ENCODE measurements at regions not wholly inside any gene's neighbourhood (a gene's known extent, or its start where the extent isn't known, plus 50 kb on each side); places are given as distances from the start of the nearest gene placed in this dataset.

DNA sequence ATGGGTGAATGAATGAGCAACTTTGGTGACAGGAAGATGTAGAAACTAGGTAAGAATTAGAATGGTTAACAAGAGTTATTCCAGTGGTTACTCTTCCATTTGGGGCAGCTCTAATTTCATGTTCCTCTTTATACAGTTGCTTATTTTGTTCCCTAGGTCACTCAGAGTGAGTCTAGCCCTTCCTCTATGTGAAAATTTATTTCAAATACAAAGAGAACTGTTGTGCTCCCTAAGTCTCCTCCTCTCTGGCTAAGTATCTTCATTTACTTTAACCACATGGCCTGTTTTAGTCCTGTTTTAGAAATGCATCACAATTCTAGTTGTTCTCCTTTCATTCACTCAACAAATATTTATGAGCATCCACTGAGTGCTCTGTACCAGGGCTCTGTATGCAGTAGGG lies 51.1 kb upstream of the HIF1A start:
- H3K27me3 ChIP-seq (ENCODE audit: control insufficient read depth, insufficient read depth, low read length) = no peaks in the 10 kb centered on the region
- no peak overlapping the region for H3K4me3 ChIP-seq (ENCODE audit: low read depth, low read length)
- ChIA-PET CTCF (interaction anchor here (1.5 kb wide), 1 partner anchor 11 kb away, joined by 3 read pairs; no protein-coding TSS in a partner anchor), POLR2A (no interaction called here)
- no peaks in the 10 kb centered on the region for H3K36me3 ChIP-seq (ENCODE audit: control insufficient read depth, insufficient read depth, low read length)
- DNase-seq (ENCODE audit: low read depth) = no peak
- TF ChIP-seq, protein P1, sequence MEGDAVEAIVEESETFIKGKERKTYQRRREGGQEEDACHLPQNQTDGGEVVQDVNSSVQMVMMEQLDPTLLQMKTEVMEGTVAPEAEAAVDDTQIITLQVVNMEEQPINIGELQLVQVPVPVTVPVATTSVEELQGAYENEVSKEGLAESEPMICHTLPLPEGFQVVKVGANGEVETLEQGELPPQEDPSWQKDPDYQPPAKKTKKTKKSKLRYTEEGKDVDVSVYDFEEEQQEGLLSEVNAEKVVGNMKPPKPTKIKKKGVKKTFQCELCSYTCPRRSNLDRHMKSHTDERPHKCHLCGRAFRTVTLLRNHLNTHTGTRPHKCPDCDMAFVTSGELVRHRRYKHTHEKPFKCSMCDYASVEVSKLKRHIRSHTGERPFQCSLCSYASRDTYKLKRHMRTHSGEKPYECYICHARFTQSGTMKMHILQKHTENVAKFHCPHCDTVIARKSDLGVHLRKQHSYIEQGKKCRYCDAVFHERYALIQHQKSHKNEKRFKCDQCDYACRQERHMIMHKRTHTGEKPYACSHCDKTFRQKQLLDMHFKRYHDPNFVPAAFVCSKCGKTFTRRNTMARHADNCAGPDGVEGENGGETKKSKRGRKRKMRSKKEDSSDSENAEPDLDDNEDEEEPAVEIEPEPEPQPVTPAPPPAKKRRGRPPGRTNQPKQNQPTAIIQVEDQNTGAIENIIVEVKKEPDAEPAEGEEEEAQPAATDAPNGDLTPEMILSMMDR (IDR thresholded peaks at IDR 0.05; ENCODE audit: insufficient read depth, low read depth, low read length) = no peak

- no peaks in the 10 kb centered on the region for H3K36me3 ChIP-seq (ENCODE audit: control insufficient read depth, insufficient read depth, low read length)
- TF ChIP-seq, protein P1 (IDR thresholded peaks at IDR 0.05; ENCODE audit: insufficient read depth, low read depth, low read length) = no peak
- ChIA-PET POLR2A (no interaction called here), CTCF (interaction anchor here (1.5 kb wide), 1 partner anchor 10 kb away, joined by 3 read pairs; no protein-coding TSS in a partner anchor)
- H3K27me3 ChIP-seq (ENCODE audit: control insufficient read depth, insufficient read depth, low read length) = no peaks in the 10 kb centered on the region
- no peak overlapping the region for H3K4me3 ChIP-seq (ENCODE audit: low read depth, low read length)
- DNase-seq (ENCODE audit: low read depth) = no peak
These were observed 50.5 kb upstream of the HIF1A start for GRCh38 chr14:61644834-61645233.

DNA sequence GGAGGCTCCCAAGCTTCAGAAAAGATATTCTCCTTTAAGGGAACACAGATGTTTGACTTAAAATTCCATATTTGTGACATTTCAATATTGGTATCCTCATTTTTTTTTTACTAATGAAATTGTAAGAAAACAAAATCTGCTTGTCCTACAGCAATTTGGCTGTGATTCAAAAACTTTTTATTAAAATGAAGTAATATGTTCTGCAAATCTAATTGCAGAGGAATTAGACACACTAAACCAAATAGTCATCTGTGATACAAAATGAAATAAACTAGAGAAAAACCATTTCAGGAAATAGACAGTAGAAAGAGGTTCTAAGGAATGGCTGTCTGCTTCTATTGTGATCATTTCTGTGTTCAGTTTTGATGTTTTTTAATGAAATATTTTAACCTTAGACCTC lies 50.1 kb upstream of the HIF1A start:
- no peak for DNase-seq (ENCODE audit: low read depth)
- Histone ChIP-seq H3K4me3 (ENCODE audit: low read depth, low read length) (no peak overlapping the region), H3K36me3 (ENCODE audit: control insufficient read depth, insufficient read depth, low read length) (no peaks in the 10 kb centered on the region), H3K27me3 (ENCODE audit: control insufficient read depth, insufficient read depth, low read length) (no peaks in the 10 kb centered on the region)
- TF ChIP-seq, protein P1 (IDR thresholded peaks at IDR 0.05; ENCODE audit: insufficient read depth, low read depth, low read length) = no peak
- ChIA-PET POLR2A (no interaction called here), CTCF (interaction anchor here (1.5 kb wide), 1 partner anchor 10 kb away, joined by 3 read pairs; no protein-coding TSS in a partner anchor)
